HCT116 (cell line): ENCODE measurements at regions not wholly inside any gene's neighbourhood (a gene's known extent, or its start where the extent isn't known, plus 50 kb on each side); places are given as distances from the start of the nearest gene placed in this dataset.

Source experiments
- ATAC-seq: fragments of 200-7000 bp; cut with Tn5 transposase; 2 replicates; pipeline ENCODE4 v1.9.1; 2020; ENCODE audit warnings: mild to moderate bottlenecking, moderate library complexity
- BruUV-seq: library from RNA; stranded (reverse); fragments of 400-500 nt; replicated peaks from 2 replicates; lab custom pipeline; 2021; lab: Mats Ljungman, UMichigan
- CTCF ChIA-PET: fragments of 300-600 bp; sonication (Branson Sonifier 250); formaldehyde crosslinking; loops from one replicate; lab custom pipeline; 2021; ENCODE audit warnings: antibody characterized with exemption; lab: Charles Lee
- POLR2A ChIA-PET: fragments of 300-600, 350-600 bp; sonication (Branson Sonifier 250); formaldehyde crosslinking; loops from one replicate; lab custom pipeline; 2021; ENCODE audit warnings: antibody characterized with exemption; lab: Charles Lee
- RAD21 ChIA-PET, 2 experiments: fragments of 300-600 bp; sonication (Branson Sonifier 250); formaldehyde crosslinking; loops; one replicate each; lab custom pipeline; 2023; ENCODE audit warnings: low total read pairs in 2 of 2; ENCODE audit not compliant: uncharacterized antibody in 2 of 2, unreplicated experiment in 2 of 2, low non-redundant PET in 1 of 2; lab: Charles Lee
- DNase-seq: peaks from one replicate; pipeline ENCODE4 v3.0.0-alpha.2; 2010; ENCODE audit warnings: low read depth, low spot score
- H2AFZ ChIP-seq: fragments of 200-600 bp; shearing (Covaris generic), sonication (generic); 2 replicates; pipeline ENCODE4 v1.6.1; 2017; ENCODE audit warnings: low read depth, mixed run types, mixed read lengths, antibody characterized with exemption, low read length; ENCODE audit not compliant: poor library complexity, severe bottlenecking
- H3K27ac ChIP-seq: 2 replicates; pipeline ENCODE4 v1.5.1; 2012; ENCODE audit warnings: low read depth, low read length
- H3K27me3 ChIP-seq: fragments of 200-600 bp; sonication (generic); 2 replicates; pipeline ENCODE4 v1.6.1; 2016; ENCODE audit warnings: mixed run types, low read length, mixed read lengths; ENCODE audit not compliant: insufficient read depth
- H3K36me3 ChIP-seq, 2 experiments: fragments of 200-500 bp in 1 of 2; fragments of 200-600 bp in 1 of 2; sonication (Bioruptor generic) in 1 of 2; sonication (generic) in 1 of 2; 2 replicates each; pipeline versions ENCODE4 v1.5.1 to v1.6.1; 2014 to 2016; ENCODE audit warnings: low read length in 2 of 2, inconsistent platforms in 1 of 2, mixed read lengths in 1 of 2, mixed run types in 1 of 2; ENCODE audit not compliant: insufficient read depth in 2 of 2, control insufficient read depth in 1 of 2
- H3K4me1 ChIP-seq, 2 experiments: fragments of 200-600 bp in 1 of 2; sonication (generic) in 1 of 2; 2 replicates each; pipeline versions ENCODE4 v1.5.1 to v1.6.1; 2012 to 2017; ENCODE audit warnings: low read length in 2 of 2, inconsistent platforms in 1 of 2, mild to moderate bottlenecking in 1 of 2, mixed read lengths in 1 of 2, mixed run types in 1 of 2, moderate library complexity in 1 of 2; ENCODE audit not compliant: insufficient read depth in 2 of 2, control insufficient read depth in 1 of 2
- H3K4me2 ChIP-seq: fragments of 200-600 bp; sonication (generic); 2 replicates; pipeline ENCODE4 v1.6.1; 2017; ENCODE audit warnings: mixed run types, low read length, mixed read lengths
- H3K4me3 ChIP-seq, 2 experiments: fragments of 200-600 bp in 1 of 2; sonication (generic) in 1 of 2; replicated peaks in 1 of 2; 2 replicates each; pipeline ENCODE4 v1.5.1; 2011 to 2016; ENCODE audit warnings: low read length in 2 of 2, control low read depth in 1 of 2, low read depth in 1 of 2, mild to moderate bottlenecking in 1 of 2, mixed read lengths in 1 of 2, mixed run types in 1 of 2
- H3K79me2 ChIP-seq: fragments of 200-600 bp; sonication (generic); 2 replicates; pipeline ENCODE4 v1.6.1; 2017; ENCODE audit warnings: mild to moderate bottlenecking, mixed run types, low read length, moderate library complexity, mixed read lengths; ENCODE audit not compliant: insufficient read depth
- H3K9ac ChIP-seq: fragments of 200-600 bp; sonication (generic); 2 replicates; pipeline ENCODE4 v1.6.1; 2016; ENCODE audit warnings: low read length, mixed read lengths
- H3K9me2 ChIP-seq: fragments of 200-600 bp; sonication (generic), shearing (Covaris generic); 2 replicates; pipeline ENCODE4 v1.6.1; 2017; ENCODE audit warnings: mixed run types, mild to moderate bottlenecking, moderate library complexity; ENCODE audit not compliant: insufficient read depth
- H3K9me3 ChIP-seq, 2 experiments: fragments of 200-500 bp in 1 of 2; fragments of 200-600 bp in 1 of 2; sonication (Bioruptor generic) in 1 of 2; sonication (generic) in 1 of 2; 2 replicates each; pipeline ENCODE4 v1.6.1; 2014 to 2017; ENCODE audit warnings: low read length in 2 of 2, mixed read lengths in 2 of 2, inconsistent platforms in 1 of 2, low read depth in 1 of 2, mild to moderate bottlenecking in 1 of 2, mixed run types in 1 of 2, moderate library complexity in 1 of 2; ENCODE audit not compliant: control insufficient read depth in 1 of 2, insufficient read depth in 1 of 2
- H4K20me1 ChIP-seq: fragments of 200-600 bp; sonication (generic), shearing (Covaris generic); 2 replicates; pipeline ENCODE4 v1.6.1; 2017; ENCODE audit warnings: mixed run types, mild to moderate bottlenecking, moderate library complexity; ENCODE audit not compliant: insufficient read depth
- FOSL1 ChIP-seq: IDR thresholded peaks from 2 replicates; pipeline ENCODE4 v1.6.1; 2012; ENCODE audit warnings: low read depth
- SIN3A ChIP-seq: IDR thresholded peaks from 2 replicates; pipeline ENCODE4 v1.6.1; 2012; ENCODE audit warnings: low read depth
- SRF ChIP-seq: IDR thresholded peaks from 2 replicates; pipeline ENCODE4 v1.6.1; 2012; ENCODE audit warnings: low read depth
- ZFX ChIP-seq: fragments of 450-650 bp; IDR thresholded peaks from 2 replicates; pipeline ENCODE4 v1.6.1; 2017
- ZNF274 ChIP-seq: fragments of 200-500 bp; sonication (Bioruptor generic); IDR thresholded peaks from 2 replicates; pipeline ENCODE4 v1.6.1; 2014; ENCODE audit warnings: mild to moderate bottlenecking, low read depth, low read length, inconsistent platforms
- intact Hi-C: fragments of 100-400 bp; cut with micrococcal nuclease; formaldehyde crosslinking; loops from 2 replicates; pipeline ENCODE4 v1.10.0; 2022
- TF ChIP-seq, protein P1 (sequence below), 3 experiments: fragments of 200-600 bp in 1 of 3; sonication (generic) in 1 of 3; IDR thresholded peaks in 2 of 3; conservative IDR thresholded peaks in 1 of 3; 2 replicates each; pipeline ENCODE4 v1.5.1; 2012 to 2017; ENCODE audit warnings: low read depth in 2 of 3, low read length in 2 of 3, antibody characterized with exemption in 1 of 3, borderline replicate concordance in 1 of 3, control low read depth in 1 of 3, mild to moderate bottlenecking in 1 of 3, mixed read lengths in 1 of 3, mixed run types in 1 of 3, moderate library complexity in 1 of 3; ENCODE audit not compliant: insufficient read depth in 1 of 3
- TF ChIP-seq, protein P2 (sequence below): IDR thresholded peaks from 2 replicates; pipeline ENCODE4 v1.6.1; 2012

DNA sequence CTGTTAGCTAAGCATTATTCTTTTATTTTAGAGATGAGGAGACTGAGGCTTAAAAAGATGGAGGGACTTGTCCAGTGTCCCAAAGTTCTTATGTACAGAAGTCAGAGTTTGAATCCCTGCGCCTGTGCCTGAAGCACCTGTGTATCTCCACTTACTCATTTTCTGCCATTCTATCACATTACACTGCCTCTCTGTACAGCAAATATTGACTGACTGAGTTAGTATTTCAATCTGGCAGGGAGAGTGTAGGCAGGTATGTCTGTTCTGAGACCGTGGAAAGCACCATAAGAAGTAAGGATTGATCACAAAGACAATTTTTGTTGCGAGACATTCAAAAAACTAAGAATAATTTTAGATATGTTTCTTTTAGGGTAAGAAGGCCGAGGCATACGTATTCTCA, 162.7 kb downstream of the KITLG start (continued):
- TF ChIP-seq, protein P1, sequence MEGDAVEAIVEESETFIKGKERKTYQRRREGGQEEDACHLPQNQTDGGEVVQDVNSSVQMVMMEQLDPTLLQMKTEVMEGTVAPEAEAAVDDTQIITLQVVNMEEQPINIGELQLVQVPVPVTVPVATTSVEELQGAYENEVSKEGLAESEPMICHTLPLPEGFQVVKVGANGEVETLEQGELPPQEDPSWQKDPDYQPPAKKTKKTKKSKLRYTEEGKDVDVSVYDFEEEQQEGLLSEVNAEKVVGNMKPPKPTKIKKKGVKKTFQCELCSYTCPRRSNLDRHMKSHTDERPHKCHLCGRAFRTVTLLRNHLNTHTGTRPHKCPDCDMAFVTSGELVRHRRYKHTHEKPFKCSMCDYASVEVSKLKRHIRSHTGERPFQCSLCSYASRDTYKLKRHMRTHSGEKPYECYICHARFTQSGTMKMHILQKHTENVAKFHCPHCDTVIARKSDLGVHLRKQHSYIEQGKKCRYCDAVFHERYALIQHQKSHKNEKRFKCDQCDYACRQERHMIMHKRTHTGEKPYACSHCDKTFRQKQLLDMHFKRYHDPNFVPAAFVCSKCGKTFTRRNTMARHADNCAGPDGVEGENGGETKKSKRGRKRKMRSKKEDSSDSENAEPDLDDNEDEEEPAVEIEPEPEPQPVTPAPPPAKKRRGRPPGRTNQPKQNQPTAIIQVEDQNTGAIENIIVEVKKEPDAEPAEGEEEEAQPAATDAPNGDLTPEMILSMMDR (IDR thresholded peaks at IDR 0.05 in 2 of 3, conservative IDR thresholded peaks at IDR 0.05 in 1 of 3; ENCODE audit: borderline replicate concordance in 1 of 3, insufficient read depth in 1 of 3, low read depth in 2 of 3, low read length in 2 of 3) = no peak
- TF ChIP-seq SRF = no peak
- TF ChIP-seq ZNF274 = no peak
- TF ChIP-seq, protein P2, sequence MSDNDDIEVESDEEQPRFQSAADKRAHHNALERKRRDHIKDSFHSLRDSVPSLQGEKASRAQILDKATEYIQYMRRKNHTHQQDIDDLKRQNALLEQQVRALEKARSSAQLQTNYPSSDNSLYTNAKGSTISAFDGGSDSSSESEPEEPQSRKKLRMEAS = no peak

DNA sequence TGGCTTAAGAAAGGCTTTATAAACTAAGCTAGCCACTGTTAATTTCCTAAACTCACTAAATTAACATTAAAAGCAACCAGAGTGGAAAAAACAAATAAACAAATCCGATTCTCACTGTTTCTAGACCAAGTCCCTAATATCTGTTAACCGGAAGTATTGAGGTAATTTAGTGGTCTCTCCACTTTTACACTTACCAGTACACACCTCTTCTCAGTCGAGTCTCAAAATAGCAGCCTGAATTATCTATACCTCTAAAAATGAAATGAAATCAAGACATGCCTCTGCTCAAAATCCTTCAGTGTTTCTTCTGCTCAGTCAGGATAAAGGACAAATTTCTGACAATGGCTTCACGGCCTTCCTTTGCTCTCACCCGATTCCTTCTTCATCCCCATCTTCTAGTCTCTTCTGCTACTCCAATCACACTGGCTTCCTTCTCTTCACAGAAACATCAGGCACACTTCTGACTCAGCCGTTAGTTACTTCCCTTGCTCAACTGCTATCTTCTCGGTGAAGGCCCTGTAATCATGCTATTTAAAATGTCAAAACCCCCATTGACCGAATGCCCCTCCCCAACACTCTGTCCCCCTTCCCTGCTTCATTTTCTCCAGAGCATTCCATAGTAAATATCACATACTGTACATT, 161.3 kb downstream of the KITLG start:
- no peak overlapping the region for H3K4me3 ChIP-seq
- ATAC-seq = no peak
- DNase-seq = no peak
- peaks cover 3% of the 10 kb centered on the region; the same call in 1 of the 2 replicates for H3K9me2 ChIP-seq
- peaks cover 0 to 10% of the 10 kb centered on the region in 2 experiments; a peak in 2 of 4 replicates for H3K4me1 ChIP-seq
- H3K27ac ChIP-seq = no peak overlapping the region
- H3K9ac ChIP-seq = no peak overlapping the region
- no peaks in the 10 kb centered on the region for H3K79me2 ChIP-seq
- no peaks in the 10 kb centered on the region for H3K27me3 ChIP-seq
- intact Hi-C loops = no loop called here
- ChIA-PET POLR2A (no interaction called here), RAD21 (no interaction called here), CTCF (no interaction called here)
- no peaks in the 10 kb centered on the region for H4K20me1 ChIP-seq
- H3K36me3 ChIP-seq = no peaks in the 10 kb centered on the region
- TF ChIP-seq ZNF274 = no peak
- no peak for TF ChIP-seq SIN3A
- TF ChIP-seq ZFX = no peak
- TF ChIP-seq FOSL1 = no peak
- no peak overlapping the region for H3K4me2 ChIP-seq
- no peak overlapping the region for H2AFZ ChIP-seq
- no peaks in the 10 kb centered on the region for H3K9me3 ChIP-seq
- BruUV-seq = no TSS peak
